Suprapubic skin (tissue), 3 donors: ENCODE measurements at regions not wholly inside any gene's neighbourhood (a gene's known extent, or its start where the extent isn't known, plus 50 kb on each side); places are given as distances from the start of the nearest gene placed in this dataset.

ENCODE experiments used
- CTCF ChIP-seq, 2 donors: fragments of 200-600 bp in 1 of 2; fragments of 450-650 bp in 1 of 2; sonication (generic) in 1 of 2; IDR thresholded peaks; one replicate each; pipeline ENCODE4 v1.5.1; 2016 to 2019; ENCODE audit warnings: antibody characterized with exemption in 2 of 2, mild to moderate bottlenecking in 1 of 2, moderate library complexity in 1 of 2
- POLR2AphosphoS5 ChIP-seq, 3 donors: sonication (generic); formaldehyde crosslinking; IDR thresholded peaks; one replicate each; pipeline ENCODE4 v1.6.1; 2017; ENCODE audit warnings: antibody characterized with exemption in 3 of 3

- TF ChIP-seq POLR2AphosphoS5 (IDR thresholded peaks at IDR 0.05) (no peak), CTCF (IDR thresholded peaks at IDR 0.05) (no peak)
Measured at GRCh38 chr13:83515268-83516015, 366.8 kb downstream of the SLITRK1 start.
